Activated CD4-positive, alpha-beta T cell treated with anti-CD3 and anti-CD28 coated beads, Interleukin-2, amount 50 U/mL, for 24 hours (primary cell): ENCODE measurements at regions not wholly inside any gene's neighbourhood (a gene's known extent, or its start where the extent isn't known, plus 50 kb on each side); places are given as distances from the start of the nearest gene placed in this dataset.

Source experiments
- DNase-seq, 2 donors: peaks; one replicate each; pipeline ENCODE4 v3.0.0-alpha.2; 2020; ENCODE audit warnings: low read depth in 1 of 2, low spot score in 1 of 2

DNA sequence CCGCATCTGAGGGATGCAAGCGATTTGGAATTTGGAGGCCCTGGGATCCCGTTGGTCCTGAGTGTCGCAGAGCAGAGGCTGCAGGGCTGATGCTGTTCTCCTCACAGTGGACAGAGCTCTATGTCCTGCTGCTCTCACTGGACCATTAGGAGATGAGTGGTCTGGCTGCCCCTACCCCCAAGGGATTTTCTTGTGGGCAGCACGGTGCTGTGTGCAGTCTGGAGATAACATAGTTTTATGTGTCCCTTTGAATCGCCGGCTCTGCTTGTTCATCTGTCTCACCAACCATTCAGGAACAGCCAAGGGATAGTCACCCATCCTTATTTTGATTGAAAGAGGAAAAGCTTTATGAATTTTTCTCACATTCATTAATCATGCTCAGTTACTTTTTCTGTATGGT is 49.9 kb downstream of the CHRM3 start:
- no peak for DNase-seq

- DNase-seq = no peak
These were observed 51.5 kb downstream of the CHRM3 start for GRCh38 chr1:239437822-239438221.

- DNase-seq = no peak
These were observed 52.5 kb downstream of the CHRM3 start for GRCh38 chr1:239438891-239439290.

DNA sequence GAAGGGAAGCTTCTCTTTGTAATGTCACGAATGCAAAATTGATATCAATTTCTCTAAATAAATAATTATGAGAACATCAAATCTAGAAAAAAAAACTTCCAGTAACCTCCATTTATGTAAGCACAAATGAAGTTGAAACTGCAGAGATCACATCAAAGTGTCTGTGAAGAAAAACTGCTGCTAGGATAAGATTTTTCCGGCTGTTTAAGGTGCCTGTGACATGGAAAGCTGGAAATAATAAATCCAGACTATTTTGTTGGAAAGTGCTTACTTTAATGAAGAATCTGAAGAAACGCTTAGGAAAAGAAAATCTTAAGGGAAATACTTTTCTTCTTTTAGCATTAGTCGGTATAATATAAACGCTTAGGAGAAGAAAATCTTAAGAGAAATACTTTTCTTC is 57.0 kb downstream of the CHRM3 start:
- DNase-seq = no peak

GRCh38 chr1:239446611-239447010 is 60.2 kb downstream of the CHRM3 start:
- no peak for DNase-seq

GRCh38 chr1:239448911-239449310 is 62.5 kb downstream of the CHRM3 start:
- DNase-seq = no peak

DNA sequence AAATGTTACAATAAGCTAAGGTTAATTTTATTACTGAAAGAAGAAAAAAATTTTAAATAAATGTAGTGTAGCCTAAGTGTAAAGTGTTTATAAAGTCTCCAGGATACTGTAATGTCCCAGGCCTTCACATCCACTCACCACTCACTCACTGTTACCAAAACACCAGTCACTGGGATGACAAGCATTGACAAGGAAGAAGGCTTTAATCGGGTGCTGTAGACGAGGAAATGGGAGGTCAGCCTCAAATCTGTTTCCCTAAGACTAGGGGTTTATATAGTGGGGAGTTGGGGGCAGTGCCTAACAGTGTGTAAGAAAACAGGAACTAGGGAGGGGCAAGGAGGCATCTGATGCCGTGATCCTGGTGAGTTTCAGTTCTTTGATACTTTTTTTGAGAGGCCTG is 69.4 kb downstream of the CHRM3 start:
- DNase-seq = no peak

- DNase-seq = no peak
These were observed 70.4 kb downstream of the CHRM3 start for GRCh38 chr1:239456788-239457187.

DNA sequence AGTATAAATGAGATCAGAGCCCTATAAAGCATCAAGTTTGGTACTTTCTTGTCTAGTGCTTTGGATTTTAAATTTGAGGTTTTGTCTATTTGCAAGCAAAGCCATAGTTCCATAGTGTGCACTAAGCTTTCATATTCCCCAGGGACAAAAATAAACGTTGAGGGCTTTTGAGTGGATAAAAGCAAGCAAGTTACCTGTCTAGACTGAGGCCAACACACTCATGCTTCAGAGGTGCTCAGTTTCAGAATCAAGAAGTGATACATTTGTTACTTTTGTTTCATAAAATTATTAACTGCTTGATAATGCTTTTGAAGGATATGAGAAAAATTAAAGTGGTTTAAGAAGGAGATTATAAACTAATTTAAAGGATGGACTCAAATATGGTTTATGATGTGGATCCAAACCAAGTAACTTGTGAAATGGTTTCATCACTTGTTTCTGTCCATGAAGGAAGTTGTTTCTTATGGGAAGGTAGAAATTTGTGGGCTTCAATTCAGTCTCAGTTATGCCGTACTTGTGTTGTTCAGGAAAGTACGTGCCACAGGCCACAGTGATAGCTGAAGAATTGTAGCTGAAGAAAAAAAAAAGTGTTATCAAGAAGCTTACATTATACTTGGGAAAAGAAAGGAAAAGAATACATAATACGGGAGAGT is 71.2 kb downstream of the CHRM3 start:
- DNase-seq = no peak

- no peak for DNase-seq
These were observed 71.8 kb downstream of the CHRM3 start for GRCh38 chr1:239458144-239458500.

- no peak for DNase-seq
These were observed 81.4 kb downstream of the CHRM3 start for GRCh38 chr1:239467730-239468129.

DNA sequence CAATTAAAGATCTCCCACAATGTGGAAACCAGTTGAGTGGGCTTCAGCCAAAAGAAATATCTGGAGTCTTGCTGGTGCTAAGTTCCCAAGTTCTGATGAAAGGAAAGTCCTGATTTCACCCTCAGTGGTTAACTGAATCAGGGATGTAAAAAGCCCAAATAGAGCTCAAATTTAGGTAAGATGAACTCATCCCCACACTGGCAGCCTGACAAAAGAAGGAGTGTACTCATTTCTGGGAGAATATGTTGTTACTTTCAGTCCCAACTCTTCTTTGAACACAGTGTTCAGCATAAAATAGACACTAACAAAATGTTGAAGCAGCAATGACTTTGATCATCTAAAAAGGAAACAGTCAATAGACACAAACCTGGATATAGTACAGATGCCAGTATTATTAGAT is 91.7 kb downstream of the CHRM3 start:
- DNase-seq = no peak

DNA sequence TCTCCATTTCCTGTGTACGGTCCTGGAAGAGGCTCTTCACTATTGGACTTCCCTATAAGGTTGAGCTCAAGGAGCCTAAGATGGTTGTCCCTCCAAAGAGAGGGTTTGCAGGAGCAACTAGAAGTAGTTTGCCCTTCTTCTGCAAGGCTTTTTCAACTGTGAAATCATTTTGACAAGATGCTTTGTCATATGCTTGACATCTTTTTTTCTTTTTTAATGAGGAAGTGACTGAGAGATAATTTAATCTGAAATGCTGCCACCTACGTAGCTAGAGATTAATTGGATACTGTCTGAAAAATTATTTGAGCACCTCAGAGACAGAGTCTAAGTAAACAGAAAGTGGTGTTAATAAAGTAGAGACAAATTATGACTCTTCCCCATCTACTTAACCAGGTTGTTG is 97.0 kb downstream of the CHRM3 start:
- no peak for DNase-seq

DNA sequence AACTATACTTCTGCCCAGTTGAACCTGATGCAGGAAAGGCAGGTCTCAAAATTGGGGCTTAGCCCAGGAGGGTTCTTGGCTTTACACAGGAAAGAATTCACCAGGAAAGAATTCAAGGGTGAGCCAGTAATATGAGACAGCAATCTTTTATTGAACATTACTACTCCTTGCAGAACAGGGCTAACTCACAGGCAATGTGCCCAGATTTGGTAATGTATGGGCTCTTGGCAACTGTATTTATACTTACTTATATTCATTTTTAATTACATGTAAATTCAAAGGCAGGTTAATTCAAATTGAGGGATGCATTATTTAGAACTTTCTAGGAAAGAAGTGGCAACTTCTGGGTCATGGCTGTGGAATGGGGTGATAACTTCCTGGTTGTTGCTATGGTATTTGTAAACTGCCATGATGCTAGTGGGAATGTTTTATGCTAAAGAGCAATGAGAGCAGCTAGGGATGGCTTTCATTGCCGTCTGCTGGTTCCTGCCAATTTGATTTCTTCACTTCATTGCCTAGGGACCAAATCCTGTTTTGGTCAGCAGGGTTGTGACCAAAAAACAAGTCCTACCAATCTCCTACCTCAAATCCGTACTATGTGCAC is 107.5 kb downstream of the CHRM3 start:
- no peak for DNase-seq

DNA sequence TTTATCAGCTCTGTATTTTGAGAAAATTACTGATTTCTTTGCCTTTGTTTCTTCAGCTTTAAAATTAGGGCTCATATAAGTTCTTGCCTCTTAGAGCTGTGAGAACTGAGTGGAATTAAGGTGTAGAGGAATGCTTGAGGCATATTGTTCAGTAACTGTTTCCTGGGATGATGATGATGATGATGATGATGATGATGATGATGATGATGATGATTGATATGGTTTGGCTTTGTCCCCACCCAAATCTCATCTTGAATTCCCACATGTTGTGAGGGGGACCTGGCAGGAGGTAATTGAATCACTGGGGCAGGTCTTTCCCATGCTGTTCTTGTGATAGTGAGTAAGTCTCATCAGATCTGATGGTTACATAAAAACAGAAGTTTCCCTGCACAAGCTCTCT is 118.7 kb downstream of the CHRM3 start:
- no peak for DNase-seq

DNA sequence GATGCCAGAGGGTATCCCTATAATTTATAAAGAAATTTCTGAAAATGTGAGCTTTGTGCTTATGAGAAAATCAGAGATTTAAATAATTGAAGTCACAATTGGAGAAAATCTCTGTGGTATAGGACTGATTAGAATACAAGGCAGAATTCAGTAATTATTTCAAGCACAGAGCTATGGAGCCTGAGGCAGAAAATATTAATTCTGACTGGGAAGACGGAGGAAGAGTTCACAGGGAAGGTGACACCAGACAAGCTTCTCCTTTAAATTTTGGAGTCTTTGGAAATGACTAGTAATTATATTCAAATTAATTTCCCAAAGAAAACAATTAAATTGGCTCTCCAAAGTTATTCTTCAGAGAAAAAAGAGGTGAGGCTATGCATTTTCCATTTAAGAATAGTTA is 121.5 kb downstream of the CHRM3 start:
- DNase-seq = no peak

DNA sequence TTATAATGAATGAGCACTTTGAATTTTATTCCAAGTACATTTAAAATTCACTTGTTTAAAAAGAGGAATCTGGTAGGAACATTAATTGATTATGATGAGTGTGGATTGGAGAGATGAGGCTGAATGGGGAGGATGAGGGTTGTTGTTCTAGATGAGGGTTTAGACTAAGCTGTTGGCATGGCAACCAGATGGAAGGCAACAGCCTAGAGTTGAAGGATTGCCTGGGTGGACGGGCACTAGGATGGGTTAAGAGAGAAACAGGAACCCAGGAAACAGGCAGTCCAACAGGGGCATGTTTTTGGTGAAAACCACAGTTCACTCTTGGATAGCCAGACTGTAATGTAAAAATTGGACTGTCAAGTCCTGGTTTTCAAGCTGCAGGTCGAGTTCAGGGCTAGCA is 125.5 kb downstream of the CHRM3 start:
- DNase-seq = no peak

DNA sequence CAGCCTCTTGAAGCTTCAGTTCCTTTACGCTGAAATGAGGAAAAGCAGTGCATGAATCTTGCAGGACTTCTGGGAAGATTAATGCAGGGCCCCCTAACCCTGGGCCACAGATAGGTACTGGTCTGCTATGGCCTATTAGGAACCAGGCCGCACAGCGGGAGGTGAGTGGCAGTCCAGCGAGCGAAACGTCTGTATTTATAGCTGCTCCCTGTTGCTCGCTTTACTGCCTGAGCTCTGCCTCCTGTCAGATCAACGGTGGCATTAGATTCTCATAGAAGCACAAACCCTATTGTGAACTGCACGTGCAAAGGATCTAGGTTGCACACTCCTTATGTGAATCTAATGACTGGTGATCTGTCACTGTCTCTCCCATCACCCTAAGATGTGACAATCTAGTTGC is 130.2 kb downstream of the CHRM3 start:
- DNase-seq = no peak

GRCh38 chr1:239526391-239526790 is 140.0 kb downstream of the CHRM3 start:
- DNase-seq = no peak

DNA sequence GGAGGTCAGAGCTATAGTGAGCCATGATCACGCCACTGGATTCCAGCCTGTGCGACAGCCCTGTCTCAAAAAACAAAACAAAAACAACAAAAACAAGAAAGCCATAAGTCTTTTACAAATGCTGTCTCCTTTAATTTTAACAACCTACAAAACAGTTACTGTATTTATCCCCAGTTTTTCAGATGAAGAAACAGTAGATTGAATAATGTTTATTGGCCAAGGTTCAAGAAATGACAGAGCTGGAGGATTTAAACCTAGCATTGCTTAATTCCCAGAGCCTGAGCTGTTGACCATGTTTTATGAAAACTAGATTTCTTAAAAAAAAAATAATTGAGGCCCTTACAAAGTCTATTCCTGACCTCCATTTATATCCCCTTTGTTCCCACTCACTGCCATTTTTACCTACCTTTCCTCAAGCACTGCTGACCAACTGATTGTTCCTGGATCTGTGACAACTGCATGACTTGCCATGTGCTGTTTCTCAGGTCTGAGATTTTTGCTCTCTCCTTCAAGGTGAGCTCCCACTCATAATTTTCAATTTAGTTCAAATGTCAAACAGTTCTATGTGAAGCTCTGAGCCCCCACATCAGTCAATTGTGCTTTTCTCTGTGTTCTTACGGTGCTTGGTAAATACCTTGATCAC is 140.8 kb downstream of the CHRM3 start:
- no peak for DNase-seq

GRCh38 chr1:239536165-239536849 is 149.9 kb downstream of the CHRM3 start:
- no peak for DNase-seq

DNA sequence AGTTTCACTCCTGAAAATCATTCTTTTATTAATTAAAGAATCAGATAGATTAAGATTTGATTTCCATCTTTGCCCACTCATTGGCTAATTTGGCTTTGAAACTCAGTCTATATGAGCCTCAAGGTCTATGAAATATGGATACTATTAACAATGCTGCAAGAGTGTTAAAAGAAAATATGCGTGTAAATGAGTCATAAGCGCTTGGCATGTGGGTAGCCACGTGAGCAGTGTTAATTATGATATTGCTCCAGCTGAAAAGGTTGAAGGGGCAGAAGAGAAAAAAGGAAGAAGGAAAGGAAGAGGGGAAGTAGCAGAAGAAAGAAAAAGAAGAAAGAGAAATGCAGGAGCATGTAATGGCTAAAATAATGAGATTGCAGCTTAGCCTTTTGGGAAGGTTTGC is 151.4 kb downstream of the CHRM3 start:
- DNase-seq = no peak
